Stomach smooth muscle (tissue), 2 donors: ENCODE measurements at regions not wholly inside any gene's neighbourhood (a gene's known extent, or its start where the extent isn't known, plus 50 kb on each side); places are given as distances from the start of the nearest gene placed in this dataset.
"Not testable (repeated sequence)": the region's sequence is repeated elsewhere in the genome, so short reads cannot be mapped to it uniquely, and the experiment has no call there.

Experiments used
- H3K27ac ChIP-seq: one replicate; pipeline ENCODE4 v1.7.0; 2013; ENCODE audit warnings: mild to moderate bottlenecking, low read length, inconsistent platforms
- H3K27me3 ChIP-seq, 2 donors: one replicate each; pipeline ENCODE4 v1.7.0; 2013; ENCODE audit warnings: low read length in 2 of 2; ENCODE audit not compliant: insufficient read depth in 2 of 2, control insufficient read depth in 1 of 2
- H3K36me3 ChIP-seq, 2 donors: one replicate each; pipeline ENCODE4 v1.7.0; 2013; ENCODE audit warnings: low read length in 2 of 2; ENCODE audit not compliant: control insufficient read depth in 2 of 2, insufficient read depth in 2 of 2
- H3K4me1 ChIP-seq: one replicate; pipeline ENCODE4 v1.7.0; 2013; ENCODE audit warnings: low read length; ENCODE audit not compliant: control insufficient read depth, insufficient read depth
- H3K4me3 ChIP-seq, 2 donors: one replicate each; pipeline ENCODE4 v1.7.0; 2013; ENCODE audit warnings: low read length in 2 of 2
- H3K9ac ChIP-seq, 2 donors: one replicate each; pipeline ENCODE4 v1.7.0; 2013; ENCODE audit warnings: low read length in 2 of 2, mild to moderate bottlenecking in 1 of 2
- H3K9me3 ChIP-seq, 2 donors: one replicate each; pipeline ENCODE4 v1.7.0; 2013; ENCODE audit warnings: low read length in 2 of 2; ENCODE audit not compliant: control insufficient read depth in 2 of 2
- donor health status: healthy.
- donor health status: Pancreatic carcinoma.

GRCh38 chr2:16094811-16095210, 154.5 kb downstream of the MYCN start:
- Histone ChIP-seq H3K27me3 (no peaks in the 10 kb centered on the region), H3K27ac (no peak overlapping the region), H3K4me3 (no peak overlapping the region), H3K9ac (no peak overlapping the region), H3K4me1 (peaks cover 3% of the 10 kb centered on the region), H3K36me3 (no peaks in the 10 kb centered on the region), H3K9me3 (no peaks in the 10 kb centered on the region)

- no peak overlapping the region for H3K9ac ChIP-seq
- H3K27ac ChIP-seq: no peak overlapping the region
- H3K4me3 ChIP-seq: no peak overlapping the region
- peaks cover 3% of the 10 kb centered on the region for H3K4me1 ChIP-seq
- no peaks in the 10 kb centered on the region for H3K27me3 ChIP-seq
- no peaks in the 10 kb centered on the region for H3K36me3 ChIP-seq
- no peaks in the 10 kb centered on the region for H3K9me3 ChIP-seq
Measured at GRCh38 chr2:16093639-16094529, 153.5 kb downstream of the MYCN start.

GRCh38 chr2:16092861-16093638, 152.7 kb downstream of the MYCN start:
- Histone ChIP-seq H3K9ac (no peak overlapping the region), H3K27ac (no peak overlapping the region), H3K27me3 (no peaks in the 10 kb centered on the region), H3K36me3 (no peaks in the 10 kb centered on the region), H3K4me3 (no peak overlapping the region), H3K4me1 (peaks cover 3% of the 10 kb centered on the region), H3K9me3 (no peaks in the 10 kb centered on the region)

- Histone ChIP-seq H3K4me1 (peaks cover 3% of the 10 kb centered on the region), H3K4me3 (no peak overlapping the region), H3K27me3 (no peaks in the 10 kb centered on the region), H3K27ac (no peak overlapping the region), H3K9ac (no peak overlapping the region), H3K9me3 (no peaks in the 10 kb centered on the region), H3K36me3 (no peaks in the 10 kb centered on the region)
Measured at GRCh38 chr2:16091576-16092282, 151.4 kb downstream of the MYCN start.

GRCh38 chr2:16090650-16091575, 150.6 kb downstream of the MYCN start:
- Histone ChIP-seq H3K9ac (no peak overlapping the region), H3K27ac (no peak overlapping the region), H3K4me3 (no peak overlapping the region), H3K36me3 (no peaks in the 10 kb centered on the region), H3K9me3 (no peaks in the 10 kb centered on the region), H3K4me1 (peaks cover 3% of the 10 kb centered on the region), H3K27me3 (no peaks in the 10 kb centered on the region)

- H3K9me3 ChIP-seq, H3K27me3 ChIP-seq, H3K4me1 ChIP-seq, H3K9ac ChIP-seq, H3K36me3 ChIP-seq, H3K27ac ChIP-seq, H3K4me3 ChIP-seq: not testable (repeated sequence)
Measured at GRCh38 chr2:16089491-16089890, 149.1 kb downstream of the MYCN start.

- H3K27ac ChIP-seq: no peak overlapping the region
- H3K9ac ChIP-seq: no peak overlapping the region
- H3K27me3 ChIP-seq: peaks cover 0 to 2% of the 10 kb centered on the region in 2 donors
- H3K4me3 ChIP-seq: no peak overlapping the region
- no peaks in the 10 kb centered on the region for H3K36me3 ChIP-seq
- H3K9me3 ChIP-seq: no peaks in the 10 kb centered on the region
- no peaks in the 10 kb centered on the region for H3K4me1 ChIP-seq
Measured at GRCh38 chr2:16088802-16089112, 148.4 kb downstream of the MYCN start.

GRCh38 chr2:16088035-16088801, 147.9 kb downstream of the MYCN start:
- Histone ChIP-seq H3K4me1 (no peaks in the 10 kb centered on the region), H3K4me3 (no peak overlapping the region), H3K27me3 (peaks cover 0 to 2% of the 10 kb centered on the region in 2 donors), H3K9ac (no peak overlapping the region), H3K9me3 (no peaks in the 10 kb centered on the region), H3K27ac (no peak overlapping the region), H3K36me3 (no peaks in the 10 kb centered on the region)

- not testable (repeated sequence) for H3K27ac ChIP-seq, H3K9ac ChIP-seq, H3K9me3 ChIP-seq, H3K36me3 ChIP-seq, H3K4me1 ChIP-seq, H3K4me3 ChIP-seq, H3K27me3 ChIP-seq
Measured at GRCh38 chr2:16086136-16086535, 145.8 kb downstream of the MYCN start.
